DOHH2 (cell line): ENCODE measurements at regions not wholly inside any gene's neighbourhood (a gene's known extent, or its start where the extent isn't known, plus 50 kb on each side); places are given as distances from the start of the nearest gene placed in this dataset.

Experiments used
- H3F3A ChIP-seq: fragments of 200-600 bp; sonication (generic), shearing (Covaris generic); 2 replicates; pipeline ENCODE4 v1.6.0; 2016; ENCODE audit warnings: antibody characterized with exemption, mild to moderate bottlenecking; ENCODE audit not compliant: control insufficient read depth, insufficient read depth
- H3K27ac ChIP-seq: fragments of 200-600 bp; sonication (generic); 2 replicates; pipeline ENCODE4 v1.5.1; 2014; ENCODE audit warnings: low read depth, mild to moderate bottlenecking, low read length, moderate library complexity
- H3K27me3 ChIP-seq: fragments of 200-600 bp; sonication (generic); 2 replicates; pipeline ENCODE4 v1.6.1; 2014; ENCODE audit warnings: mild to moderate bottlenecking, low read length, mixed read lengths; ENCODE audit not compliant: control insufficient read depth
- H3K36me3 ChIP-seq: fragments of 200-600 bp; sonication (generic); 2 replicates; pipeline ENCODE4 v1.6.1; 2014; ENCODE audit warnings: mild to moderate bottlenecking, low read length, moderate library complexity, mixed read lengths; ENCODE audit not compliant: control insufficient read depth
- H3K4me1 ChIP-seq: fragments of 200-600 bp; sonication (generic); 2 replicates; pipeline ENCODE4 v1.6.1; 2014; ENCODE audit warnings: mild to moderate bottlenecking, low read length, mixed read lengths; ENCODE audit not compliant: control insufficient read depth
- H3K4me2 ChIP-seq: fragments of 200-600 bp; sonication (generic); 2 replicates; pipeline ENCODE4 v1.6.0; 2014; ENCODE audit warnings: mild to moderate bottlenecking, low read length, moderate library complexity
- H3K4me3 ChIP-seq: fragments of 200-600 bp; sonication (generic); 2 replicates; pipeline ENCODE4 v1.5.1; 2014; ENCODE audit warnings: mild to moderate bottlenecking, low read length, mixed read lengths
- H3K79me2 ChIP-seq: fragments of 200-600 bp; sonication (generic); 2 replicates; pipeline ENCODE4 v1.6.1; 2014; ENCODE audit warnings: mild to moderate bottlenecking, low read length, mixed read lengths; ENCODE audit not compliant: control insufficient read depth
- H3K9me2 ChIP-seq: fragments of 200-600 bp; sonication (generic); replicated peaks from 2 replicates; pipeline ENCODE4 v1.6.1; 2014; ENCODE audit warnings: mild to moderate bottlenecking, low read length, mixed read lengths; ENCODE audit not compliant: control insufficient read depth
- H3K9me3 ChIP-seq: fragments of 200-600 bp; sonication (generic); 2 replicates; pipeline ENCODE4 v1.6.1; 2014; ENCODE audit warnings: antibody characterized with exemption, low read length, mixed read lengths; ENCODE audit not compliant: control insufficient read depth, insufficient read depth
- H4K20me1 ChIP-seq: fragments of 200-600 bp; sonication (generic); 2 replicates; pipeline ENCODE4 v1.6.0; 2014; ENCODE audit warnings: low read depth, mild to moderate bottlenecking, antibody characterized with exemption, low read length, moderate library complexity; ENCODE audit not compliant: control insufficient read depth, insufficient read depth
- EZH2phosphoT487 ChIP-seq: fragments of 200-600 bp; sonication (generic); IDR thresholded peaks from 2 replicates; pipeline ENCODE4 v1.6.1; 2017; ENCODE audit warnings: borderline replicate concordance, mild to moderate bottlenecking, antibody characterized with exemption, low read length, moderate library complexity, mixed read lengths
- TF ChIP-seq, protein P1 (sequence below): fragments of 200-600 bp; sonication (generic); IDR thresholded peaks from one replicate; pipeline ENCODE4 v1.5.1; 2014; ENCODE audit warnings: antibody characterized with exemption, mild to moderate bottlenecking, low read depth, low read length; ENCODE audit not compliant: poor library complexity, severe bottlenecking

DNA sequence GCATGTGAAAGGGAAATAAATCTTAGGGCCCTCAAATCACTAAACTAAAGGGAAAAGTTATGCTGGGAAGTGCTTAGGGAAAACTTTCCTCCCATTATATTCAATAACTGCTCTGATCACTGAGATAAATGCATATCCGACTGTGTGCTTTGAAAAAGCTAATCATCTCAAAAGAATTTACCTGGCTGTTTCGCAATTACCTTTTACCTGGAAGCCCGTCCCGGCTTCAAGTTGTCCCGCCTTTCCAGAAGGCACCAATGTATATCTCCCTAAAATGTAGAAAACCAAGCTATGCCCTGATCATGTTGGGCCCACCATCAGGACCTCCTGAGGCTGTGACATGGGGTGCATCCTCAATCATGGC is 394.6 kb upstream of the HSFY2 start:
- no peak overlapping the region for H3K4me3 ChIP-seq
- H3K36me3 ChIP-seq = no peaks in the 10 kb centered on the region
- H3K4me1 ChIP-seq = no peaks in the 10 kb centered on the region
- H3K27me3 ChIP-seq = no peaks in the 10 kb centered on the region
- H3K4me2 ChIP-seq = no peak overlapping the region
- no peaks in the 10 kb centered on the region for H3F3A ChIP-seq
- no peaks in the 10 kb centered on the region for H3K9me3 ChIP-seq
- no peaks in the 10 kb centered on the region for H3K79me2 ChIP-seq
- no peaks in the 10 kb centered on the region for H3K9me2 ChIP-seq
- no peaks in the 10 kb centered on the region for H4K20me1 ChIP-seq
- H3K27ac ChIP-seq = no peak overlapping the region
- no peak for TF ChIP-seq EZH2phosphoT487
- TF ChIP-seq, protein P1, sequence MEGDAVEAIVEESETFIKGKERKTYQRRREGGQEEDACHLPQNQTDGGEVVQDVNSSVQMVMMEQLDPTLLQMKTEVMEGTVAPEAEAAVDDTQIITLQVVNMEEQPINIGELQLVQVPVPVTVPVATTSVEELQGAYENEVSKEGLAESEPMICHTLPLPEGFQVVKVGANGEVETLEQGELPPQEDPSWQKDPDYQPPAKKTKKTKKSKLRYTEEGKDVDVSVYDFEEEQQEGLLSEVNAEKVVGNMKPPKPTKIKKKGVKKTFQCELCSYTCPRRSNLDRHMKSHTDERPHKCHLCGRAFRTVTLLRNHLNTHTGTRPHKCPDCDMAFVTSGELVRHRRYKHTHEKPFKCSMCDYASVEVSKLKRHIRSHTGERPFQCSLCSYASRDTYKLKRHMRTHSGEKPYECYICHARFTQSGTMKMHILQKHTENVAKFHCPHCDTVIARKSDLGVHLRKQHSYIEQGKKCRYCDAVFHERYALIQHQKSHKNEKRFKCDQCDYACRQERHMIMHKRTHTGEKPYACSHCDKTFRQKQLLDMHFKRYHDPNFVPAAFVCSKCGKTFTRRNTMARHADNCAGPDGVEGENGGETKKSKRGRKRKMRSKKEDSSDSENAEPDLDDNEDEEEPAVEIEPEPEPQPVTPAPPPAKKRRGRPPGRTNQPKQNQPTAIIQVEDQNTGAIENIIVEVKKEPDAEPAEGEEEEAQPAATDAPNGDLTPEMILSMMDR = no peak

DNA sequence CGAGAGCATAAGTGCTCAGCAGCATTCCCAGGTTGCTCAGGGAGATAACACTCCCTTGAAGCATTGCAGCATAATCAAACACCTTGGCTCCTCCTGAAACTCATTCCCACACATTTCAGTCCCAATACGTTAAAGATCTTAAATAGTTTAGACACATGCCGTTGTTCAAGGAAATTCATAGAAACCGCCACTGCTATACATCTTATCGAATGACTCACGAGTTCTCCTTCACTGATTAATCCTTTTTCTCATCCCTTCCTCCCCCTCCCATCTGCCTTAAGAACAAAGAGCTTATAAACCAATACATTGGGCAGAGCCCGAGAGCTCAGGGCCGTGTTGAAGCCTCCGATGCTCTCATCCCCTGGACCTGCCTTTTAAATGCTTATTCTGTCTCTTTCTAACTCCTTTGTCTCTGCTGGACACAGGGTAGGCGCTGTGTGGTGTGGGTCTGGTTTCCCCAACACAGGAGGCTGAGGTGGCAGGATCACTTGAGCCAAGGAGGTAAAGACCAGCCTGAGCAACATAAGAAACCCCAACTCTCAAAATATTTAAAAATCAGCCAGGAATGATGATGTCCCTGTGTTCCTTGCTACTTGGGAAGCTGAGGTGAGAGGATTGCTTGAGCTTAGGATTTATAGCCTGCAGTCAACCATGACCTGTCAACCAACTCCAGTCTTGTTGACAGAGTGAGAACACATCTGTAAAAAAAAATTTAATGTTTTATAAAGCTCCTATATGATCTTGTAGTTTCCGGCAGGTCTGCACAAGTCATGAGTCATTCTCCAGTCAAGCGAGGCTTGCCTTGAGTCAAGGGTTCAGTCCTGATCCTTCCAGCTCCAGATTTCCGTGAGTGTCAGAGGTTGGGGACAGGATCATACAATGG is 394.0 kb upstream of the HSFY2 start:
- TF ChIP-seq, protein P1 = no peak
- no peak for TF ChIP-seq EZH2phosphoT487
- Histone ChIP-seq H4K20me1 (no peaks in the 10 kb centered on the region), H3K27ac (no peak overlapping the region), H3F3A (no peaks in the 10 kb centered on the region), H3K4me2 (no peak overlapping the region), H3K4me1 (no peaks in the 10 kb centered on the region), H3K36me3 (no peaks in the 10 kb centered on the region), H3K4me3 (no peak overlapping the region), H3K9me2 (no peaks in the 10 kb centered on the region), H3K79me2 (no peaks in the 10 kb centered on the region), H3K9me3 (no peaks in the 10 kb centered on the region), H3K27me3 (no peaks in the 10 kb centered on the region)

DNA sequence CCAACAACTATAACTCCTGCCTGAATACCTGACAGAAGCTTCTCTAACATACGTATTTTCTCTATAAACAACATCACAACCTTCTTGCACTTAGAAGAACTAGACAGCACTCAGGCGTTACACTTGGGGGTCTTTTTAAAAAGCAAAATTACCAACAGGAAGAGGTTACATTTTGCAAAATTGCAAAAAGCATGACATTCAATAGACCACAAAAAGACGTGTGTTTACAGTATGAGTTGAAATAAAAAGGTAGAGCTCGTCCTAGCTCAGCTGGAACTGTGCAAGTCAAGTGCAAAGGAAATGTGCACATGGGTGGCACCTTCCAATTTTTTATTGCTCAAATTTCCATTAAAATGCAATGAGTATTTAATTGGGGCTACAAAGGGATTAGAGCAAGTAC is 375.2 kb upstream of the HSFY2 start:
- Histone ChIP-seq H3K27me3 (no peaks in the 10 kb centered on the region), H3K4me1 (no peaks in the 10 kb centered on the region), H3K9me3 (no peaks in the 10 kb centered on the region), H3K4me3 (no peak overlapping the region), H3K4me2 (no peak overlapping the region), H4K20me1 (no peaks in the 10 kb centered on the region), H3K36me3 (no peaks in the 10 kb centered on the region), H3F3A (no peaks in the 10 kb centered on the region), H3K27ac (no peak overlapping the region), H3K9me2 (no peaks in the 10 kb centered on the region), H3K79me2 (no peaks in the 10 kb centered on the region)
- no peak for TF ChIP-seq EZH2phosphoT487
- TF ChIP-seq, protein P1 = no peak
